ENCODE measurements at regions not wholly inside any gene's neighbourhood (a gene's known extent, or its start where the extent isn't known, plus 50 kb on each side); places are given as distances from the start of the nearest gene placed in this dataset.

GRCh38 chr2:9738535-9739496 lies 104.5 kb upstream of the TAF1B start:
- no peak for DNase-seq (ENCODE audit: low read depth in 2 of 2)

GRCh38 chr2:9739531-9739964 lies 103.7 kb upstream of the TAF1B start:
- peak; percentile 14 to 35 for DNase-seq (ENCODE audit: low read depth in 2 of 2)

- no peak for DNase-seq (ENCODE audit: low read depth in 2 of 2)
These were observed 102.7 kb upstream of the TAF1B start for GRCh38 chr2:9740382-9741073.

DNA sequence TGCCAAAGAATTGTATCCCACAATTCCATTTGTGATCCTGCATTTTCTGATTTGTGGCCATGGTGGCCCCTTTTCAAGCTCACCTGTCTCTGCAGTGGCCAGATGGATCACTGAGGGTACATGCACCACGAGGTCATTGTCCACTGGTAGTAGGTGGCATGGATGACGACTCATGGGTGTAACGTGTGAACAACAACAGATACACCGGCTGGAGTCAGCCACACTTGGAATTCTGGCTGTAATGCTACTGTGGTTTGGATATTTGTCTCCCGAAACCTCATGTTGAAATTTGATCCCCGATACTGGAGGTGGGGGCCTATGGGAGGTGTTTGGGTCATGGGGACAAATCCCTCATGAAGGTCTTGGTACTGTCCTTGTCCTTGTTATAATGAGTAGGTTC lies 102.2 kb upstream of the TAF1B start:
- no peak for DNase-seq (ENCODE audit: low read depth in 2 of 2)

GRCh38 chr2:9742601-9743000 lies 100.7 kb upstream of the TAF1B start:
- no peak for DNase-seq (ENCODE audit: low read depth in 2 of 2)

DNA sequence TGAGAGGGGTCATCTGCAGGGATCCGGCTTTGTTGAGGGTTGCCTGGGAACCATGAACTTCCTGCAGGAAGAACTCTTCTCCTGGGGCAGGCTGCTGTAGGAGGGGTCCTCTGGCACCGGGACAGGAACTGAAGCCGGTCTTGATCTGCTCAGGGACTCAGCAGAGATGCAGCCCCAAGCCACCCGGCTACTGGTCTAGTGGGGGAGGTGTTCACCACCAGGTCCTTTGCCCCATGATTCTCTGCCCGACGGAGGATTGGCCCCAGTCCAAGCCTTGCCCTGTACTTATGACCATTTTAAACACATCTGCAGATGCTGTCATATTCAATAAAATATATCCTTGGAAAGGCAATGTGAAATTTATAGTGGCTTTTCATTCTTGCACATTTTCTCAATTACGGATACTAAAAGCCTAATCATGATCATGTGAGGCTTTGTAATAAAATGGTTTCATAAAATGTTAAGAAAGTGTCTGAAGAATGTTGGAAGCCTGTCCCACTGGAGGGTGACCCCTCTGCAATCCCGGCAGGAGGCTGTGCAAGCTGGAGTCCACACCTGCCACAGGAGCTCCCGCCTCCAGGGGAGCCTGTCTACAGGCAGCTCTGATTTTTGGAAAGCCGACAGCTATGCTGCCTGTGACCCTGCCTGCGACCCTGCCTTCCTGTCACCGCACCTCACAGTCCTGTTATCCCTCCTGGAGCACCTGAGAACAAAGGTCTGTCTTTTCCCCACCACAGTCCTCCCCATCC lies 98.8 kb upstream of the TAF1B start:
- no peak for DNase-seq (ENCODE audit: low read depth in 2 of 2)

DNA sequence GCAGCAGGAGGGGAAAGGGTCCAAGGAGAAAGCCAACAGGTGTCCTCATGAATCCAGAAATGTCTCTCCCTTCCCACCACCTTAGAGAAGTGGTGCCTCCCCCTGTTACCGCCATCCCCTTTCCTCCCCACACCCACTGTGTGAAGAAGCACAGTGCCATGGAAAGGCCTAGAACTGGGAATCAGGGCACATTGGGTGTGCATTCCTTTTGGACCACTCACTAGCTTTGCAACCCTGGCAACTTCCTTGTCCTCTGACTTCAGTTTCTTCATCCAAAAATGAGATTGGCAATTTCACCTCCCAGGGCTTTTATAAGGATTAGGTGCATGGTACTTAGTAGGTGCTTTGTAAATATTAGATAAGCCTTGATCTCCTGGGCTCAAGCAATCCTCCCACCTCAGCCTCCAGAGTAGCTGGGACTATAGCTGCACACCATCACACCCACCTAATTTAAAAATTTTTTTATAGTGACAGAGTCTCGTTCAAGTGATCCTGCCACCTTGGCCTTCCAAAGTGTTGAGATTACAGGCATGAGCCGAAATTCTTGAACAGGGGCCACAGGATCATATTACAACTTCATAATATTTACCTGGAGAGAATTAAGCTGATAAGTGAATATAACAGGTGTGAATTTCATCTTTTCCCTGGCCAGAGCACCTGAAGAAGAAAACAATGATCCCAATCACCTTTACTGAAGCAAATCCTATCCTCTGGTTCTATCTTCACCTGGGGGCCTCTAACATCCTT lies 97.9 kb upstream of the TAF1B start:
- DNase-seq (ENCODE audit: low read depth in 2 of 2), result no peak

DNA sequence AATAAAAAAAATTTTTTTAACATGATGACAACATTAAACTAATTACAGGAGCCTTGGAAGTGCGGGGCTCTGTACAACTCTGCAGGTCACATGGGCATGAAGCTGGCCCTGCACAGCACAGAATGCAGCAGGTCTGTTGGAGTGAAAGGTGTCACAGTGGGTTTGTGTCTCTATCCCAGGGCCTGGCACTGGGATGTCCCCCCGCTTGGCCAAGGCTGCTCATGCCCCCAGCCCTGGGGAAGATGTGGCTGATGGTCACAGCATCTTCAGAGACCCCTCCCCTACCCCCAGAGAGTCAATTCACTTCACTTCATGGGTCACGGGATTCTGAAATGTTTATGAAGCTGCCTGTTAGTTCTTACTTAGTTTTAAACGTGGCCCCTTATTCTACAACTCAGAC lies 95.9 kb upstream of the TAF1B start:
- DNase-seq (ENCODE audit: low read depth in 2 of 2), result no peak

GRCh38 chr2:9748577-9748976 lies 94.7 kb upstream of the TAF1B start:
- DNase-seq (ENCODE audit: low read depth in 2 of 2), result no peak

GRCh38 chr2:9749546-9750223 lies 93.6 kb upstream of the TAF1B start:
- DNase-seq (ENCODE audit: low read depth in 2 of 2), result no peak

- DNase-seq (ENCODE audit: low read depth in 2 of 2), result no peak
These were observed 92.8 kb upstream of the TAF1B start for GRCh38 chr2:9750224-9751215.

GRCh38 chr2:9751831-9752230 lies 91.4 kb upstream of the TAF1B start:
- DNase-seq (ENCODE audit: low read depth in 2 of 2), result no peak

GRCh38 chr2:9752441-9753275 lies 90.6 kb upstream of the TAF1B start:
- DNase-seq (ENCODE audit: low read depth in 2 of 2), result peak; percentile 79 to 83

DNA sequence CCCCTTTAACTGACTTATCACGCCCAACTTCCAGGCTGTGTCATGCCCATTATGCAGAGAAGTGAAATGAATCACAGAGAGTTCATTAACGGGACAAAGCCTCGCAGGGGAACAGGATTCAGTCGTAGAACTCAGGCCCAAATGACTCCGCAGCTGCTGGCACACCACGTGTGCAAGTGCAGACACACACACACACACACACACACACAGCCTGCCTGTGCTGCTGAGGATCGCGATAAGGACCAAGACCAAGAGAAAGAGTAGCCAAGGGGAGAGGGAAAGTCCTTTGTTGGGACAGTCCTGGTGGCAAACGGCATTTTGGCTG lies 90.0 kb upstream of the TAF1B start:
- DNase-seq (ENCODE audit: low read depth in 2 of 2), result peak; percentile 44 to 56

DNA sequence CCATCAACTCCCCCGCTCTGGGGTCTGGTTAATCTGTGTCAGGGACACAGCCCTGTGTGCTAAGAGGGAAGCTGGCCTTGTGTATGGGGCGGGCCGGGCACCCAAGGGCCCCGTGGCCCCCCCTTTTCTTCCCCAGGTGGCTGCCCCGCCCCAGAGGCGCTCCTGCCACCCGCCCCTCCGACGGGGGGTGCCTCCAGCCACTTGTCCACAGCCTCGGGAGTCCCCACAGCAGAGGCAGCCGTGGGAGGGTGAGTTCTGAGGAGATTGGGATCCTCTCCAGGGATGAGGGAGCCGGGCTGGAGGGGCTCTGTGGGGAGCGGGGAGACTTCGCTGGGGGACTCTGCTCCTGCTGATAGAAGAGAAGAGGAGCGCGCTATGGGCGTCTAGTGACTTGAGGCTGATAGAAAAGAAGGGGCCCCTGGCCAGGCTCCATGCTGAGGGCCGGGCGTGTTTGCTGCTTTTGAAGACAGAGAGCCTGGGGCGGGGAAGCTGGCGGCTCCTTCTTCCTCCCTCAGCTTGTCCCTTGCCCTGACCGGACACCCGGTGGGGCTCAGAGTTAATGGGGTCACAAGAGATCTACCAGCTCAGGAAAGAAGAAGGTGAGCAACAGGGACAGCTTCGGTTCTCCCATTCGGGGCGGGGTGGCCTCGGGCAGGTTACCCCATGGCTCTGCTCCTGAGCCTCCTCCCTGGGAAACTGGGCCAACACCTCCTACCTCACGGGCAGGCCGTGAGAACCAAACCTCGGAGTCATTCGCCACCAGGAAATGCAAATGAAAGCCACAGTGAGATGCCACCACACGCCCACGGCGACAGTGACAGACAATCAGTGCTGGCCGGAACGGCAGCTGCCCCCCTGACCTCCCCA lies 89.4 kb upstream of the TAF1B start:
- DNase-seq (ENCODE audit: low read depth in 2 of 2), result peak; percentile 34 to 54

DNA sequence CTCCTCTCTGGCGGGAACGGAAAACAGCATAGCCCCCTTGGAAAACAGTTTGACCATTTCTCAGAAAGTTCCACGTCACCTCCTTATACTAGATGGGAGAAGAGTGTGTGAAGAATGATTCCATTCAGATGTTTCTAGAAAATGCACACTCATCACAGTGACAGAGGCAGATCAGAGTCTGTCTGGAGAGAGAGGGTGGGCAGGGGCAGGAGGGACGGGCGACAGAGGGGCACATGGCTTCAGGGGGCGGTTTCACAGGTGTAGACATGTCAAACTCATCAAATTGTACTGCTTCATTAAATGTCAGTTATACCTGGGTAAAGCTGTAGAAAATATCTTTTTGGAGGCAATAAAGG lies 88.8 kb upstream of the TAF1B start:
- no peak for DNase-seq (ENCODE audit: low read depth in 2 of 2)

GRCh38 chr2:9755008-9755407 lies 88.3 kb upstream of the TAF1B start:
- DNase-seq (ENCODE audit: low read depth in 2 of 2), result no peak

GRCh38 chr2:9755638-9756037 lies 87.6 kb upstream of the TAF1B start:
- no peak for DNase-seq (ENCODE audit: low read depth in 2 of 2)

Measured in activated CD4-positive, alpha-beta T cell treated with anti-CD3 and anti-CD28 coated beads for 24 hours (primary cell).